ENCODE measurements at regions not wholly inside any gene's neighbourhood (a gene's known extent, or its start where the extent isn't known, plus 50 kb on each side); places are given as distances from the start of the nearest gene placed in this dataset.

DNA sequence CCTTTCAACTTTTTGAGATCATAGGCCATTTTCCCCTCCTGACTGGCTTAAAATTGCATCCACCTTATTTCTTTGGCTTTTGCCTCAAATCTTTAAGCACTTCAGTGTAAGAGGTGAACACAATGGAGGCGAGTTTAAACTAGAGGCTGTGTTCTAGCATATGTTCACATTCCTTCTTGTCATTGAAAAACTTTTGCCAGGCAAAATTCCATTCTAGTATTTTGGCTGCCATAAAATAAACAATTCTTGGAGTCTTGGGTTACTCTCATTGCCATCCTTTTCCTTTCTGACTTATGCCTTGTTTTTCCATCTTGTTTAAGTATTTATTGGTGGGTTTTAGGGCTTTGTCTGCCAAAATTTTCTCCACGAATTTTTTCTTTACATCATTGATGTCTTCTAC, 137.3 kb upstream of the ANXA10 start:
- TF ChIP-seq RARB (CRISPR knock-in tag; IDR thresholded peaks at IDR 0.05): no peak
- TF ChIP-seq, protein P1, sequence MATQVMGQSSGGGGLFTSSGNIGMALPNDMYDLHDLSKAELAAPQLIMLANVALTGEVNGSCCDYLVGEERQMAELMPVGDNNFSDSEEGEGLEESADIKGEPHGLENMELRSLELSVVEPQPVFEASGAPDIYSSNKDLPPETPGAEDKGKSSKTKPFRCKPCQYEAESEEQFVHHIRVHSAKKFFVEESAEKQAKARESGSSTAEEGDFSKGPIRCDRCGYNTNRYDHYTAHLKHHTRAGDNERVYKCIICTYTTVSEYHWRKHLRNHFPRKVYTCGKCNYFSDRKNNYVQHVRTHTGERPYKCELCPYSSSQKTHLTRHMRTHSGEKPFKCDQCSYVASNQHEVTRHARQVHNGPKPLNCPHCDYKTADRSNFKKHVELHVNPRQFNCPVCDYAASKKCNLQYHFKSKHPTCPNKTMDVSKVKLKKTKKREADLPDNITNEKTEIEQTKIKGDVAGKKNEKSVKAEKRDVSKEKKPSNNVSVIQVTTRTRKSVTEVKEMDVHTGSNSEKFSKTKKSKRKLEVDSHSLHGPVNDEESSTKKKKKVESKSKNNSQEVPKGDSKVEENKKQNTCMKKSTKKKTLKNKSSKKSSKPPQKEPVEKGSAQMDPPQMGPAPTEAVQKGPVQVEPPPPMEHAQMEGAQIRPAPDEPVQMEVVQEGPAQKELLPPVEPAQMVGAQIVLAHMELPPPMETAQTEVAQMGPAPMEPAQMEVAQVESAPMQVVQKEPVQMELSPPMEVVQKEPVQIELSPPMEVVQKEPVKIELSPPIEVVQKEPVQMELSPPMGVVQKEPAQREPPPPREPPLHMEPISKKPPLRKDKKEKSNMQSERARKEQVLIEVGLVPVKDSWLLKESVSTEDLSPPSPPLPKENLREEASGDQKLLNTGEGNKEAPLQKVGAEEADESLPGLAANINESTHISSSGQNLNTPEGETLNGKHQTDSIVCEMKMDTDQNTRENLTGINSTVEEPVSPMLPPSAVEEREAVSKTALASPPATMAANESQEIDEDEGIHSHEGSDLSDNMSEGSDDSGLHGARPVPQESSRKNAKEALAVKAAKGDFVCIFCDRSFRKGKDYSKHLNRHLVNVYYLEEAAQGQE (IDR thresholded peaks at IDR 0.05): no peak
- no peak for TF ChIP-seq HOXB5 (CRISPR knock-in tag; IDR thresholded peaks at IDR 0.05)
- TF ChIP-seq CBX2 (IDR thresholded peaks at IDR 0.05; ENCODE audit: borderline replicate concordance, low read depth): no peak
- TF ChIP-seq, protein P2, sequence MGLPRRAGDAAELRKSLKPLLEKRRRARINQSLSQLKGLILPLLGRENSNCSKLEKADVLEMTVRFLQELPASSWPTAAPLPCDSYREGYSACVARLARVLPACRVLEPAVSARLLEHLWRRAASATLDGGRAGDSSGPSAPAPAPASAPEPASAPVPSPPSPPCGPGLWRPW (IDR thresholded peaks at IDR 0.05): no peak
- no peak for TF ChIP-seq PHF8 (IDR thresholded peaks at IDR 0.05; ENCODE audit: borderline replicate concordance, low read depth)
- no peak for TF ChIP-seq RCOR1 (IDR thresholded peaks at IDR 0.05; ENCODE audit: low read depth, low read length)
- TF ChIP-seq NPAS2 (CRISPR knock-in tag; IDR thresholded peaks at IDR 0.05; ENCODE audit: borderline replicate concordance): no peak
- TF ChIP-seq HOXB13 (CRISPR knock-in tag; IDR thresholded peaks at IDR 0.05; ENCODE audit: low read depth): no peak
- TF ChIP-seq CEBPB (IDR thresholded peaks at IDR 0.05): no peak
- TF ChIP-seq RAD21 (conservative IDR thresholded peaks at IDR 0.05 in 1 of 2, IDR thresholded peaks at IDR 0.05 in 1 of 2): no peak
- TF ChIP-seq HDAC2 (IDR thresholded peaks at IDR 0.05): no peak
- no peak for TF ChIP-seq CBX8 (IDR thresholded peaks at IDR 0.05)
- TF ChIP-seq KDM1A (IDR thresholded peaks at IDR 0.05; ENCODE audit: low read depth): no peak
- no peak for TF ChIP-seq EHF (CRISPR knock-in tag; IDR thresholded peaks at IDR 0.05)
- no peak for TF ChIP-seq RFX5 (IDR thresholded peaks at IDR 0.05)
- no peak overlapping the region for H3K4me2 ChIP-seq
- DNase-seq (ENCODE audit: low read depth in 1 of 2, low spot score in 1 of 2): no peak
- H3K4me1 ChIP-seq: no peaks in the 10 kb centered on the region
- no peak for FAIRE-seq
- ChIA-PET POLR2A (no interaction called here), CTCF (no interaction called here)
- no peak for ATAC-seq
- H3K27ac ChIP-seq: no peak overlapping the region
- no peak overlapping the region for H3K4me3 ChIP-seq
- WGBS (ENCODE audit: missing lambda C conversion rate): 4% methylated on average over 2 of the region's 2 CpGs
- no peaks in the 10 kb centered on the region for H3K9me3 ChIP-seq

DNA sequence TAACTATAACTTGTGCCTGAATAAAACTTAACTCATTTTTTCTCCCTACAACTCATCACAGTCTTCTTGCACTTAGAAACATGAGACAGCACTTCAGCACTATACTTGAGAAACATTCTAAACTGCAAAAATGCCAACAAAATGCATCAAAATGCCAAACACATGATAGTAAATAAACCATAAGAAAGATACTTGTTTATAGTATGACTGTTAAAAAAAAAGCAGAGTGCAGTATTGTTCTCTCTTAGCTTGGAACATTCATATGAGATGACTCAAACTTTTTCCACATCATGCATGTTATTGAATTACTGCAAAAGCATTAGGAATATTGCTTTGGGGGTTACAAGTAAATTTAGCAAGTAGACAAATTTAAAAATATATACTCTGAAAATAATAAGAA, 135.7 kb upstream of the ANXA10 start:
- no peak for TF ChIP-seq ZSCAN20 (CRISPR knock-in tag; IDR thresholded peaks at IDR 0.05)
- TF ChIP-seq RCOR1 (IDR thresholded peaks at IDR 0.05; ENCODE audit: low read depth, low read length): no peak
- no peak for TF ChIP-seq MAZ (IDR thresholded peaks at IDR 0.05; ENCODE audit: borderline replicate concordance, low read depth, low read length)
- TF ChIP-seq, protein P3, sequence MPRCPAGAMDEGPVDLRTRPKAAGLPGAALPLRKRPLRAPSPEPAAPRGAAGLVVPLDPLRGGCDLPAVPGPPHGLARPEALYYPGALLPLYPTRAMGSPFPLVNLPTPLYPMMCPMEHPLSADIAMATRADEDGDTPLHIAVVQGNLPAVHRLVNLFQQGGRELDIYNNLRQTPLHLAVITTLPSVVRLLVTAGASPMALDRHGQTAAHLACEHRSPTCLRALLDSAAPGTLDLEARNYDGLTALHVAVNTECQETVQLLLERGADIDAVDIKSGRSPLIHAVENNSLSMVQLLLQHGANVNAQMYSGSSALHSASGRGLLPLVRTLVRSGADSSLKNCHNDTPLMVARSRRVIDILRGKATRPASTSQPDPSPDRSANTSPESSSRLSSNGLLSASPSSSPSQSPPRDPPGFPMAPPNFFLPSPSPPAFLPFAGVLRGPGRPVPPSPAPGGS (IDR thresholded peaks at IDR 0.05): no peak
- TF ChIP-seq HEYL (CRISPR knock-in tag; IDR thresholded peaks at IDR 0.05): no peak
- no peak for TF ChIP-seq RAD21 (conservative IDR thresholded peaks at IDR 0.05 in 1 of 2, IDR thresholded peaks at IDR 0.05 in 1 of 2)
- no peak for TF ChIP-seq MAFK (IDR thresholded peaks at IDR 0.05; ENCODE audit: partially characterized antibody)
- TF ChIP-seq, protein P4, sequence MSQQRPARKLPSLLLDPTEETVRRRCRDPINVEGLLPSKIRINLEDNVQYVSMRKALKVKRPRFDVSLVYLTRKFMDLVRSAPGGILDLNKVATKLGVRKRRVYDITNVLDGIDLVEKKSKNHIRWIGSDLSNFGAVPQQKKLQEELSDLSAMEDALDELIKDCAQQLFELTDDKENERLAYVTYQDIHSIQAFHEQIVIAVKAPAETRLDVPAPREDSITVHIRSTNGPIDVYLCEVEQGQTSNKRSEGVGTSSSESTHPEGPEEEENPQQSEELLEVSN (IDR thresholded peaks at IDR 0.05; ENCODE audit: borderline replicate concordance, low read depth): no peak
- no peak for TF ChIP-seq RARB (CRISPR knock-in tag; IDR thresholded peaks at IDR 0.05)
- TF ChIP-seq KDM1A (IDR thresholded peaks at IDR 0.05; ENCODE audit: low read depth): no peak
- no peak for TF ChIP-seq PHF8 (IDR thresholded peaks at IDR 0.05; ENCODE audit: borderline replicate concordance, low read depth)
- no peak for TF ChIP-seq NFE2L2 (conservative IDR thresholded peaks at IDR 0.05; ENCODE audit: low read length)
- TF ChIP-seq FOSL2 (IDR thresholded peaks at IDR 0.05): no peak
- no peak for TF ChIP-seq FOSL2 (CRISPR knock-in tag; IDR thresholded peaks at IDR 0.05)
- TF ChIP-seq NR3C1 (IDR thresholded peaks at IDR 0.05): no peak
- no peak for TF ChIP-seq SMC3 (IDR thresholded peaks at IDR 0.05)
- TF ChIP-seq CHD4 (IDR thresholded peaks at IDR 0.05; ENCODE audit: borderline replicate concordance): no peak
- no peak for TF ChIP-seq ZC3H11A (IDR thresholded peaks at IDR 0.05)
- TF ChIP-seq, protein P2 (IDR thresholded peaks at IDR 0.05): no peak
- H3K4me2 ChIP-seq: no peak overlapping the region
- H3K27ac ChIP-seq: no peak overlapping the region
- DNase-seq (ENCODE audit: low read depth in 1 of 2, low spot score in 1 of 2) (no peak), ATAC-seq (no peak), FAIRE-seq (no peak)
- no peaks in the 10 kb centered on the region for H3K4me1 ChIP-seq
- no peaks in the 10 kb centered on the region for H3K9me3 ChIP-seq
- no peak overlapping the region for H3K4me3 ChIP-seq
- ChIA-PET CTCF (no interaction called here), POLR2A (no interaction called here)

All from A549 (cell line).